ENCODE measurements at regions not wholly inside any gene's neighbourhood (a gene's known extent, or its start where the extent isn't known, plus 50 kb on each side); places are given as distances from the start of the nearest gene placed in this dataset.

DNA sequence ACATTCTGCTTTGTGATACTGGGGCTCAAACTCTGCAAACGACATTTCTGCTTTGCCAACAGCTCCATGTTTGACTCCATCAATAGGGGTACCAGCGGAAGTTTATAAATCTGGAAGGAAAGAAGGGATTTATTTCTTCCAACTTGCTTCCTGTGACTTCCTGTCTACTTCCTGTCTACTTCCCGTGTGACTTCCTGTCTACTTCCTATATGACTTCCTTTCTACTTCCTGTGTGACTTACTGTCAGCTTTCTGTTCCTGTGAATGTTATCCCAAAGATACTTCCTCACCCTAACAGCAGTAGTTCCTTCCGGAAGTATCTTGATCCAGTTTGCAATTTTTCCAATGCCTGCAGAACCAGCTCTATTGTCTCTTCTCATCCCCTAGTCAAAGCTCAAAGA is 52.0 kb upstream of the MBOAT2 start:
- Histone ChIP-seq H3K4me3 (replicated peaks in 1 of 3; ENCODE audit: insufficient read depth in 1 of 3, low read depth in 1 of 3, low read length in 3 of 3) (no peak overlapping the region), H3K9ac (replicated peaks; ENCODE audit: extremely low read depth, insufficient read depth, low read length) (no peak overlapping the region), H3K36me3 (ENCODE audit: control insufficient read depth in 2 of 2, extremely low read depth in 1 of 2, insufficient read depth in 2 of 2, low read length in 2 of 2) (no peaks in the 10 kb centered on the region), H3K79me2 (ENCODE audit: control insufficient read depth, insufficient read depth, low read length) (no peaks in the 10 kb centered on the region), H3K27ac (ENCODE audit: insufficient read depth, low read depth, low read length) (no peak overlapping the region), H2AFZ (ENCODE audit: low read depth, low read length) (no peak overlapping the region), H3K27me3 (ENCODE audit: control insufficient read depth in 2 of 2, insufficient read depth in 2 of 2, low read length in 2 of 2) (peaks cover 0 to 4% of the 10 kb centered on the region in 2 experiments), H4K20me1 (replicated peaks; ENCODE audit: control insufficient read depth, extremely low read depth, insufficient read depth, low read length) (no peaks in the 10 kb centered on the region), H3K4me2 (ENCODE audit: insufficient read depth, low read length) (no peak overlapping the region), H3K4me1 (ENCODE audit: control insufficient read depth, extremely low read depth, insufficient read depth, low read length) (no peaks in the 10 kb centered on the region), H3K9me1 (replicated peaks; ENCODE audit: control insufficient read depth, extremely low read depth, insufficient read depth, low read length) (no peaks in the 10 kb centered on the region), H3K9me3 (replicated peaks; ENCODE audit: control insufficient read depth, insufficient read depth, low read length) (no peaks in the 10 kb centered on the region)
- DNase-seq (ENCODE audit: low read depth, low spot score) (no peak), FAIRE-seq (peak; percentile 37)
- POLR2A ChIA-PET: no interaction called here
- dilution Hi-C loops (cut with MboI; ENCODE audit: extremely low pct_ligation_motif_present, low sequenced_read_pairs) (no loop called here), intact Hi-C loops (cut with micrococcal nuclease) (no loop called here)
- TF ChIP-seq FOS (IDR thresholded peaks at IDR 0.05; ENCODE audit: borderline replicate concordance, insufficient read depth, low read length): no peak
- no peak for TF ChIP-seq JUN (IDR thresholded peaks at IDR 0.05; ENCODE audit: borderline replicate concordance, insufficient read depth, insufficient read length, low read depth)
- TF ChIP-seq EZH2 (IDR thresholded peaks at IDR 0.05; ENCODE audit: borderline replicate concordance, low read depth, low read length, severe bottlenecking): no peak
- no peak for TF ChIP-seq MYC (IDR thresholded peaks at IDR 0.05; ENCODE audit: low read depth, low read length)
- TF ChIP-seq, protein P1, sequence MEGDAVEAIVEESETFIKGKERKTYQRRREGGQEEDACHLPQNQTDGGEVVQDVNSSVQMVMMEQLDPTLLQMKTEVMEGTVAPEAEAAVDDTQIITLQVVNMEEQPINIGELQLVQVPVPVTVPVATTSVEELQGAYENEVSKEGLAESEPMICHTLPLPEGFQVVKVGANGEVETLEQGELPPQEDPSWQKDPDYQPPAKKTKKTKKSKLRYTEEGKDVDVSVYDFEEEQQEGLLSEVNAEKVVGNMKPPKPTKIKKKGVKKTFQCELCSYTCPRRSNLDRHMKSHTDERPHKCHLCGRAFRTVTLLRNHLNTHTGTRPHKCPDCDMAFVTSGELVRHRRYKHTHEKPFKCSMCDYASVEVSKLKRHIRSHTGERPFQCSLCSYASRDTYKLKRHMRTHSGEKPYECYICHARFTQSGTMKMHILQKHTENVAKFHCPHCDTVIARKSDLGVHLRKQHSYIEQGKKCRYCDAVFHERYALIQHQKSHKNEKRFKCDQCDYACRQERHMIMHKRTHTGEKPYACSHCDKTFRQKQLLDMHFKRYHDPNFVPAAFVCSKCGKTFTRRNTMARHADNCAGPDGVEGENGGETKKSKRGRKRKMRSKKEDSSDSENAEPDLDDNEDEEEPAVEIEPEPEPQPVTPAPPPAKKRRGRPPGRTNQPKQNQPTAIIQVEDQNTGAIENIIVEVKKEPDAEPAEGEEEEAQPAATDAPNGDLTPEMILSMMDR (IDR thresholded peaks at IDR 0.05; ENCODE audit: extremely low read depth in 1 of 2, insufficient read depth in 1 of 2, low read depth in 1 of 2, low read length in 2 of 2): no peak
- TF ChIP-seq GATA2 (IDR thresholded peaks at IDR 0.05; ENCODE audit: insufficient read depth, insufficient read length, low read depth, low read length): no peak
- TF ChIP-seq POLR2A (IDR thresholded peaks at IDR 0.05; ENCODE audit: low read depth, low read length): no peak
- TF ChIP-seq POLR2AphosphoS5 (IDR thresholded peaks at IDR 0.05; ENCODE audit: insufficient read depth, low read depth, low read length): no peak
- TF ChIP-seq, protein P2, sequence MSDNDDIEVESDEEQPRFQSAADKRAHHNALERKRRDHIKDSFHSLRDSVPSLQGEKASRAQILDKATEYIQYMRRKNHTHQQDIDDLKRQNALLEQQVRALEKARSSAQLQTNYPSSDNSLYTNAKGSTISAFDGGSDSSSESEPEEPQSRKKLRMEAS (IDR thresholded peaks at IDR 0.05; ENCODE audit: insufficient read depth, insufficient read length): no peak
- CTCF ChIA-PET: interaction anchor here (1.0 kb wide), 1 partner anchor 12 kb away, joined by 3 read pairs; no protein-coding TSS in a partner anchor
- no TSS peak for BruUV-seq (replicated peaks)
